LHCN-M2 (cell line): ENCODE measurements at regions not wholly inside any gene's neighbourhood (a gene's known extent, or its start where the extent isn't known, plus 50 kb on each side); places are given as distances from the start of the nearest gene placed in this dataset.
"Not testable (repeated sequence)": the region's sequence is repeated elsewhere in the genome, so short reads cannot be mapped to it uniquely, and the experiment has no call there.

Experiments used
- DNase-seq: peaks from one replicate; pipeline ENCODE4 v3.0.0-alpha.2; 2012; ENCODE audit warnings: low read depth

GRCh38 chr4:12375805-12376204 is 947.1 kb upstream of the HS3ST1 start:
- no peak for DNase-seq

- not testable (repeated sequence) for DNase-seq
Measured at GRCh38 chr4:12365869-12366268, 937.2 kb upstream of the HS3ST1 start.

- DNase-seq: no peak
Measured at GRCh38 chr4:12360391-12360790, 931.7 kb upstream of the HS3ST1 start.

- no peak for DNase-seq
Measured at GRCh38 chr4:12359420-12359819, 930.7 kb upstream of the HS3ST1 start.

- not testable (repeated sequence) for DNase-seq
Measured at GRCh38 chr4:12333083-12333482, 904.4 kb upstream of the HS3ST1 start.

DNA sequence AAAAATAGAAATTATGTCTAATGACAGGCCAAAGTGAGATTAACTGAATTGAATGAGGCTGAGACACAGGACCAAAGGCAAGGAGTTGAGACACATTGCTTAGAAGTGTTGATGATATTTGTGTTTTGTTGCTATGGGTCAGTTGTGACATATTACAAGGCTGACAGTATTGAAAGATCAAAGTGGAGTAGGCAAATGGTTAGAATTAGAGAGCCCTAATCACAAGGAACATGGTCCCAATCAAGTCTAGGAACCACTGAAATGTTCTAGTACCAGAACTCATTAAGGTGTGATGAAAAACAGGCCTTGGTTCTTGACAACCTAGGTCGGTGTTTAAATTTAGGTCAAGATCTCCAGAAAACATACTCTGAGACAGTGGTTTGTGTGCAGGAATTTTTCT is 896.3 kb upstream of the HS3ST1 start:
- DNase-seq: no peak

GRCh38 chr4:12319765-12320164 is 891.1 kb upstream of the HS3ST1 start:
- no peak for DNase-seq

DNA sequence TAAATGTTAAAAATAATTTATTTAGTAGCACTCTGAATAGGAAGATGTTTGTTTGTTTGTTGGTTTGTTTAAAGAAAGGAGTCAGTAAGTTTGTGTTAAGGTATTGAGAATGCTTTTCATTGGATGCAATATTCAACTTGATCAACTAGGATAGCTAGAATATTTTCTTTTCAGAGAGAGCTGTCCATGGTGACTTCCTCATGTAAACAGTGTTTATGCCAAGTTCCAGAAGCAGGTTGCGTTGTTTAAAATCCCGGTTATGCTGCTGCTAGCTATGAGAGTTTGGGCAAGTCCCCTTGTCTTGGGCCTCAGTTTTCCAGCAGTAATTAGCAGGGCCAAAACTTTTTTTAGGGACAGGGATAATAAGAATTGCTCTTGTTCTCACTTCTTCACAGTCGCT is 876.2 kb upstream of the HS3ST1 start:
- no peak for DNase-seq

- DNase-seq: no peak
Measured at GRCh38 chr4:12296366-12296765, 867.7 kb upstream of the HS3ST1 start.

GRCh38 chr4:12293906-12294525 is 865.3 kb upstream of the HS3ST1 start:
- DNase-seq: no peak

- DNase-seq: no peak
Measured at GRCh38 chr4:12286351-12286750, 857.7 kb upstream of the HS3ST1 start.

DNA sequence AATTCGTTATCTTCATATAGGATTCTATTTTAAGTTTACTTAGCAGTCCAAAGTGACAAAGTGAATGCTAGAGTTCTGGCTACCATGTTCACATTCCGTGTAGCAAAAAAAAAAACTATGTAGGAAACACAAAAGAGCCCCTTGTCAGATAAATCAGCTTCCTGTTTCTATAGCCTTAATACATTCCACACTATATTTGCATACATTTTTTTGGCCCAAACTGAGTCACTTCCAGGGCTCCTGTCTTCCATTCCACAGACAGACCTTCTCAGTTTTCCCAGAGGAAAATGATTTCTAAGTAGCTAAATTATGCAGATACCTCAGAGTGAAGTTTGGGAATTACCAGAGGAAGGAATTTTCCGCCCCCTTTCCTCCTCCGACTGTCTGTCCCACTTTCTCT is 841.9 kb upstream of the HS3ST1 start:
- DNase-seq: no peak

DNA sequence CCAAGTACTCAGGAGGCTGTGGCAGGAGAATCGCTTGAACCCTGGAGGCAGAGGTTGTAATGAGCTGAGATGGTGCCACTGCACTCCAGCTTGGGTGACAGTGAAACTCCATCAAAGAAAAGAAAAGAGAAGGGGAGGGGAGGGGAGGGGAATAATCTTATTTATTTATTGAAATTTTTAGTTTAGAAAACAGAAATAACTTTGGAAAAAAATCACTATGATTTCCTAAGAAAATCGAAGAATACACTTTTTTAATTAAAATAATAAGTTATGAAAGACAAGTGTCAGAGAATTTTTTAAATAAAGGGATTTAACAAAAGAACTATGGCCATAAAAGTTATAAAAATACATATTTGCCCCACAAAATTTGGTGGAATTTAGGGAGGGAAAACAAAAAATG is 836.9 kb upstream of the HS3ST1 start:
- DNase-seq: no peak

DNA sequence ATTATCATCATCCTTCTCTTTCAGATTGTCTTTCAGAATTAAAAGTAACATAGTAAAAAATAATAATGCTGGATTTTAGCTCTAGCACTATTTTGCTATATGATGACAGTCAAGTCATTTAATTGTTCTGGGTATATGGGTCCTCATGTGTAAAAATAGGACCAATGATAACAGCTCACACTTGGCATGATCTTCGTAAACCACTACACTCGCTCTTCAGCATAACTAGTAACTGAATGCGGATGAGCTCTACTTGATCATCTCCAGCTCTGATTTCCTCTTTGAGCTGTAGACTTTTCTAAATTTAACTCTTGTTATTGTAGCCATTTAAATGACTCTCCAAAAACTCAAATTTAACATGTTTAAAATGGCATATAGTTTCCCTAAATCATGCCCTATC is 831.8 kb upstream of the HS3ST1 start:
- no peak for DNase-seq

- DNase-seq: no peak
Measured at GRCh38 chr4:12244973-12245372, 816.3 kb upstream of the HS3ST1 start.

GRCh38 chr4:12242354-12242753 is 813.7 kb upstream of the HS3ST1 start:
- no peak for DNase-seq

DNA sequence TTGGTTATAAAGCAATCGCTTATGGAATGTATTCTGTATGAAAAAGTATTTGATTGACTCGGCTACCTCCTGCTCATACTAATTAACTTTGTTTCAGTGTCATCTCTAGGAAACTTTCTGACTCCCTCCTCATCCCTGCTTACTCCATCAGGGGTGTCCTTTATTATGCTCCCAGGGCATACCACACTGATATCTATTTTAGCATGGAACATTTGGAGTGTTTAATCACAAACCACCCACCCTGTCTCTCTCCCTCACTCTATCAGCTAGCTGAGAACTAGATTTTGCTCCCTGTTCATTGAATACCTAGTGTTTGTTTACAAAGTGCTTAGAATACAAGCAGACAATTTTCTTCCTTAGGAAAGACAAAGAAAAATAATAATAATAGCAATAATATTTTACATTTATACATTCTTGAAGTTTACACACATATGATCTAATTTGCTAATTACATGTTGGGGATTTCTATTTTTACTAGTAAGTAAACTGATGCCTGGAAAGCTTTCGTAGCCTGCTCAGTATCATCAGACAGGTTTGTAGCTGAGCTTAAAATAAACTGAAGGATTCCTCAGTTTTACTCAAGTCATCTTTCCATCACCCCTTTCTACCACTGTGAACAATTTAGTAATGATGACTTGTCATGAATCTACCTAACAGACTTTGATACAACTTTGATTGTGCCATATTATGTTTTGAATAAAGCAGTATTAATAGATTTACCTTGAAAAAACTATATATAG is 811.4 kb upstream of the HS3ST1 start:
- no peak for DNase-seq

DNA sequence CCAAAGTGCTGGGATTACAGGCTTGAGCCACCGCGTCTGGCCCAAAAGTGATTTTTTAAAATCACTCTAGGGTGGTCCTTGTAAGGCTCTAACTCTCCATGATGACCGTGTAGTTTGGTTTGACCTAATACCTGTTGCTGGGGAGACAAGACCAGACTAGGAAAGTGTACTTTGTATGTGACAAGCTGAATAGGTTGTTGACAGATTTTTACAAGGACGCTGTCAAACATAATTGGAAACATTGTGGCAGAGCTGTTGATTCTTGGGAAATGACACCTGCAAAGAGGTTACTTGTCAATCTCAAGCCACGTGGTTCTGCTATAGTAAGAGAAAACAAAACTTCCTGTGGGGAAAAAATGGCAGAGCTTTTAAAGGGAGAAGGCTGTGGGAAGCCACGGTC is 802.4 kb upstream of the HS3ST1 start:
- DNase-seq: no peak

GRCh38 chr4:12221031-12221430 is 792.3 kb upstream of the HS3ST1 start:
- no peak for DNase-seq

GRCh38 chr4:12211636-12212035 is 782.9 kb upstream of the HS3ST1 start:
- DNase-seq: no peak

DNA sequence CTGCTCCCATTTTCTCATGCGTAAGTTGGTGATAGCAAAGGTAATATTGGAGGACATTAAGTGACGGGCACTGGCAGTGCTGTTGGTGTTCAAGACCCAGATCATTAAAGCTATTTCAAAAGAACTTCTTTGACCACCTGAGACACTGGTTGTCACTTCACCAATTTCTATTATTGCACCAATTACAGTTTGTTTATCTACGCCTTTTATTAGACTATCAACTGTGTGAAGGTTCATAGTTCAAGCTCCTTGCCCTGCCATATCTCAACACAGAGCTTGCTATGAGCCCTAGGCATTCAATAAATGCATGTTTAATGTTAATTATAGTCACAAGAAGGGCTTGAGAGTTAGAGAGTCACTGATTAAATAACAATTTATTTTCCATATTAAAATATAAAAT is 778.7 kb upstream of the HS3ST1 start:
- DNase-seq: no peak

- no peak for DNase-seq
Measured at GRCh38 chr4:12206091-12206490, 777.4 kb upstream of the HS3ST1 start.

GRCh38 chr4:12203945-12204344 is 775.3 kb upstream of the HS3ST1 start:
- no peak for DNase-seq

DNA sequence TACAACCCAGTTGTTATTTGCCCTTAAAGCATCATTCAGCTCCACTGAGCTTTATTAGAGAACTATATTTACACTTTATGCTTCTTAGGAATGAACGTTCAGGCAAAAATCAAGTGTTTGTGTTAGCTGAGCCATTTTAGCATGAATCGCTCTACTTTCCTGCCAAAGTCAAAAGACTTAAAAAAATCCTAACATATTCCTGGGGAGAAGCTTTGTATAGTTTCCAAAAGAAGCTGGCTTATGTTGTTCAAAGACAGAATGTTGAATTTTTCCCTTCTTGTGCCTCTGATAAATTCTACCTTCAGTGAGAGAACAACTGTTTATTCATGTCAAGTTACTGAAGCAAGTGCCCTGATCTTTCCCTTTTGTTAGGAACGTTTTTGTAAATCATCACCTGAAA is 771.5 kb upstream of the HS3ST1 start:
- DNase-seq: no peak
